NCI-H510A (cell line): ENCODE measurements at regions not wholly inside any gene's neighbourhood (a gene's known extent, or its start where the extent isn't known, plus 50 kb on each side); places are given as distances from the start of the nearest gene placed in this dataset.

Experiments used
- DNase-seq: peaks from one replicate; lab custom pipeline; 2025; lab: John Stamatoyannopoulos, UW

DNA sequence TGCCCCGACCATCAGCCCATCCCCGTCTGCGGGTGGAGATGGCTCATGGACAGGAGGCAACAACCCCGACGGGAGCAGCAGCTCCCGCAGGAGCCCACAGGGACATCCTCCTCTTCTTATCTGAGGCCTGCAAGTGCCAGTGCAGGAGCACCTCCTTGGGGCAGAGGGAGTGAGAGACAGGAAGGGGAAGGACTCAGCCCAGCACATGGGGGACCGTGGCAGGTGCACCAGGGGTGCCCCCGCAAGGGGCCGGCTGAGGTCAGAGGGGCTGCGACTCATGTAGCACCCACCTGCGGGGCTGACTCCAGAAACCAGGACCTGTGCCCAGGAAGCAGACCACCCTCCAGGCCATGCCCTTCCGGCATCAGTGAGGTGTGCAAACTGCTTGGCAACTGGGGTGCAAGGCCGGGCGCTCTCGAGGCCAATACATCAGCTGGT, 259.8 kb upstream of the ADAMTS16 start:
- no peak for DNase-seq

DNA sequence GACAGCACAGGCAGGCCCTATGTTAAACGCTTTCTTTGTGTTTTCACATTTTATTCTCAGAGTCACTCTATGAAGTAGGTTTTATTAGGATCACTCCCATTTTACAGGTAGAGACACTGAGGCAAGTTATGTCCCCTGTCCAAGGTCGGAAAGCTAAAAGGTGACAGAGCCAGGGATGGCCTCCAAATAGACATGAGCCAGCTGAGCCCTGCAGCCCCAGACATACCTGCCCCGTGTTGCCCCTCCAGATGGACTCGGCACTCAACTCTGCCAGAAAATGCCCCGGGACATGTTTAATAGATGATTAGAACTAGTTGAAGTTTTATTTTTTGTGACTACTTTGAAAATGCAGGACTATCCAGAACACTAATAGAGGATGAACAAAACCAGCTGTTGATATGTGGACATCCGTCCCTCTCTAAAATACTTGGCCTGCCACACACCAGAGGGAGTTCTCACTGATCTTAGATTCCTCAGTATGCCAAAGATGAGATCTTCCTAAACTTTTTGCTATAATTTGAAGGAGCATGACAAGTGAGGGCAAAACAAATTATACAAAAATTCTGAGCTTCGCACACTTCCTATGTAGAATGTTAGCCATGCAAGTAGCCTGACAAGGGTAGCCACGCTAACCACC, 258.6 kb upstream of the ADAMTS16 start:
- DNase-seq = no peak

DNA sequence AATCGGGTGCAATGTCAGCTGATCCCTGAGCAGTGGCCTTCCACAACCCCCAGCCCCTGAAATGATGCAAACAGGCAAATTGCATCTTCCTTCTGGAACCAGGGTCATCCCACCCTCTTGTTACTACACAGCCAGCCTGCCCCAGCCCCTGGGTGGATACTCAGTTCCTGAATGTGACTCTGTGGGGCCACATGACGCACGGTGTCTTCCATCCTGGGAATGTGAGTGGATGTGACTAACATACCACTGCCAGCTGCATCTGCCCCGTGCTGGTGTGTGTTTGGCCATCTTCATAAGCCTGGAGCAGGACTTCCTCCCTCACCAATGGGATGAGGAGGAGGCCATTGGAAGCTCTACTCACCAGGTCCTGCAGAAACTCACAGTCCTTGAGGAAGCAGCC, 257.9 kb upstream of the ADAMTS16 start:
- no peak for DNase-seq

DNA sequence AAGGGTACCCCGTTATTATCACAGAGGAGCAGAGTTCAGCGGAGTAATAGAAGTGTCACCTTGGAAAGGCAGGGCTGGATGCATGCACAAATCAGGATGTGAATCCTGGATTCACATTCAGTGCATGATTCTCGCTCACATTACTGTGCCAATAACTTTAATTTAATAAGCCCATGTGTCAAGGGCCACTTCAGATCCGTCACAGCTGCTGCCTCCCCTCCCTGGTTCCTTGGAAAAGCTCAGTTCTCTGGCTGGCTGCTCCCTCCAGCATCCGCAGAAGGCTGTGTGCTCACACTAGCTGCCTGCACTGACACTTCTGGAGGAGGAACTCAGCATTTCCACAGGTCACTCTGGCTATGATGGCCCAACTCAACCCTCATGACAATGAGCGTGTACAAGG, 256.8 kb upstream of the ADAMTS16 start:
- no peak for DNase-seq

DNA sequence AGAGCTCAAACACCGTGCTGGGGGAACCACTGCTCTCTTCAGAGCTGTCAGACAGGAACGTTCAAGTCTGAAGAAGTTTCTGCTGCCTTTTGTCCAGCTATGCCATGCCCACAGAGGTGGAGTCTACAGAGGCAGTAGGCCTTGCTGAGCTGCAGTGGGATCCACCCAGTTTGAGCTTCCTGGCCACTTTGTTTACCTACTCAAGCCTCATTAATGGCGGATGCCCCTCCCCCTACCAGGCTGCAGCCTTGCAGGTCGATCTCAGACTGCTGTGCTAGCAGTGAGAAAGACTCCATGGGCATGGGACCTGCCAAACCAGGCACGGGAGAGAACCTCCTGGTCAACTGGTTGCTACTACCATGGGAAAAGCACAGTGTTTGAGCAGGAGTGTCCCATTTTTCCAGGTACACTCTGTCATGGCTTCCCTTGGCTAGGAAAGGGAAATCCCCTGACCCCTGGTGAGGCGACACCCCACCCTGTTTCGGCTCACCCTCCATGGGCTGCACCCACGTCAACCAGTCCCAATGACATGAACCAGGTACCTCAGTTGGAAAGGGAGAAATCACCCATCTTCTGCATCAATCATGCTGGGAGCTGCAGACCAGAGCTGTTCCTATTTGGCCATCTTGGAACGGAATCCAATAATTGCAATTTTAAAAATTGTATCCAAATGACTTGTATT, 246.9 kb upstream of the ADAMTS16 start:
- DNase-seq = no peak

DNA sequence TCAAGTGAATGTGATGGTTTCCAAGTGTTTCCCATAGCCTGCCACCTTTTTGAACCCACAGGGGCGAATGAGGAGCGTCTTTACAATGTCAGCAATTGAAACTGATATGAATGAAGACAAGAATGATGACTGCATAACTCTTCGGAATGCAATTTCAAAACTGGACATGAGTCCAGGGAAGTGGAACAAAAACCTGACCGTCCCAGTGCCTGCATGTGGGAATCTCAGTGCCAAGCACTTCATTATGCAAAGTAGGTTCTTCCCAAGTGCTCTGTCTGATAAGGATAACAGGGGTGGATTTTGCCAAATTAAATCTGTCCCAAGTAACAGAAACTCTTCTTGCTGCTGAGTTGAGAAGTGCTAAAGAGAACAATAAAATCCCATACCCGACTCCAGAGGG, 243.8 kb upstream of the ADAMTS16 start:
- DNase-seq = no peak

DNA sequence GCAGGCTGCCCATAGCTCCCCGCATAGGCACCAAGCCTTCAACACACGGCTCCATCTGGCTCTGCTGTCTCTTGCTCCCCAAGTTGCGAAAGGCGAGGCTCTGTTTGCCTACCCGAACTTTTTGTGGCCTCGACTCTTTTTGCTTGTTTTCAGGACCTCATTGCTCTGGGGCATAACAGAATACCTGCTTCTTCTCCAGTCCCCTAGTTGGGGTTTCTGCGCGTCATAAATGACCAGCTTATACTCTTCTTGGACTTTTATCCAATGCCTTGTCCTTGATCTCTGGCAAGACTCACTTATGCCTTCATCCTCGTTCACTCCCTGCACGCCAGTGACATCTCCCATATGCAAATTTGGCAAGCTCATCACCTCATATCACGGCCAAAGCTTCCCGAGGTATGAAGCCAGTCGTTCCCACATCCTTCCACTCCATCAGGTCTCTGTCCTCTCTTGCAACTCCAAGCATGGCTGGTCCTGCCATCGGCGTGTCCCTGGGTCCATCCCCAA, 238.8 kb upstream of the ADAMTS16 start:
- DNase-seq = no peak

DNA sequence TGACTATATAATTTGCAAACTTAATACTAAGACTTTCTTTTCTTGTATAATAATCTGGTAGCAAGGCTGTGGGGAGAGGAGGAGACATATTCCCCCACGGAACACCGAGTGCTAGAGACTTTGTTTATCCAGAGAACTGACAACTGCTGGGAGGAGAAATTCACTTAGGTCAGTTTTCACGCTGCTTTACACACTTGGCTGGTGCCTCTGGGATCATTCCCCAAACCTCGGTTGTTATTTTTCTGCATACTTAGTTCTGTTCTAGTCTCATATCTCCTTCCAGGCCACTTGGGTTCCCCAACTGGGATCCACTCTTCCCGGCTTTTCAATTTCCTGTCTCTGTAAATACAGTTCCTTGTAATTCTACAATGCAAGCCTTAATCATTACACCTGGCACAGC, 238.2 kb upstream of the ADAMTS16 start:
- no peak for DNase-seq

DNA sequence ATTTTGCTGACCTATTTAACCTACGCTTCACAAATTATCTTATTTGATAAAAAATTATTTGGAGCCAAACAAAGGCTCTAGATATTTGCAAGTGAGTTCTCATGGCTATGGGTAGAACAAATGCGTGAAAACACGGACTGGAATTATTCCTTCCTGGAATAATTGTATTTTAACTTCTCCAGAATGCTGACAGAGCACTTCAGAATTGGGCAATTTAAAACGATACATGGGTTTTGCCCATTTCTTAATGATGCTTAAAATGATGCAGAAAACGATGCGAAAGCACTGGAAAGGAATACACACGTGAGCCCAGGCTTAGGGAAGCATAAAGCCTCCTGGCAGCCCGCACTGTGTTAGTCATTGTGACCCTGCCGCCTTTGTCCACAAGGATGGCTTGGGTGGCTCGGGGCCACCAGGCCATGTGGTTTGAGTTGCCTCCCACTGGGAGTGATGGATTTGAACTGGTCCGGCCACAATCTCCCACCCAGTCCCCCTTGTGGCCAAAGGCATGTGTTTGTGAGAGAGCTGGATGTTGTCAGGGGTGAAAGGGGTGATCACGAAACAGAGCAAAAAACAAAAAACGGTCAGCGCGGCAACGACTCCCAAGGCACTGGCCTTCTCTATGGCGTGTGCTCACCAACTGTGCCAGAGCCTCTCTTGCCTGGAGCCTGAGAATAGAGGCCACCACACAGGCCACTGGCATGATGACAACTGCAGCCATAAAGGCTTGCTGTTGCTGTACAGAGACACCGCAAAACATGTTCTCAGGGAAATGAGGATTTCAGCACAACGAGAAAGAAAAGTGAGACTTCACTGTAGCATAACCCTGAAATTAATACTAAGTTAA, 234.2 kb upstream of the ADAMTS16 start:
- DNase-seq = no peak

DNA sequence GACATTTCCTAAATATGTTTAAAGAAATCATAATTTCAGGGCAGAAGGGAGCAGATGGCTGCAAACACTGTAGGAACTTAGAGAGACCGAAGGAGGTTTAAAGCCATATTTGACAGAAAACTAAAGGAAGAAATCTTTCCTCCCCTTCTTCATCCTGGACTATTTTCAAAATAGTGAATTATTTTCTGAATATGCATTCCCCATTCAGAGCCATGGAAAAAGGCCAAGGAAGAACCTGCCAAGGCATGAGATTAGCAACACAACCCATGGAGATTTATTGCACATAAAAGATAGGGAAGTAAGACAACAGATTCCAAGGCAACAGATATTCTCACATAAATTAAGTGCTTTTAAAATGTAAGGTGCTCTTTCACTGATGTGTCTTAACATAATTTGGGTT, 233.3 kb upstream of the ADAMTS16 start:
- no peak for DNase-seq

DNA sequence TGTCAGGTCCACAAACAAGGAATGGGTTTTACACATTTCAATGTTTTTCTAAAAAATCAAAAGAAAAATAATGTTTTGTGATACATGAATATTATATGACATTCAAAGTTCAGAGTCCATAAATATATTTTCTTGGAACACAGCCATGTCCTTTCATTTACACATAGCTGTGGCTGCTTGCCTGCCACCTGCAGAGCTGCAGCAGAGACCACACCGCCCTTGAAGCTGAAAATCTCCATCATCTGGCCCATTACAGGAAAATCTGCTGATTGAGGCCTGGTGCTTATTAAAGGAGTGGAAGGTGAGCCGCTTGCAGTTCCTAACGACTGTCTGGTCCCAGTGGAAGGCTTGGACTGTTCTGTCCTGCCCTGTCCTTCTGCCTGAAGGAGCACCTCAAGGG, 232.6 kb upstream of the ADAMTS16 start:
- no peak for DNase-seq

DNA sequence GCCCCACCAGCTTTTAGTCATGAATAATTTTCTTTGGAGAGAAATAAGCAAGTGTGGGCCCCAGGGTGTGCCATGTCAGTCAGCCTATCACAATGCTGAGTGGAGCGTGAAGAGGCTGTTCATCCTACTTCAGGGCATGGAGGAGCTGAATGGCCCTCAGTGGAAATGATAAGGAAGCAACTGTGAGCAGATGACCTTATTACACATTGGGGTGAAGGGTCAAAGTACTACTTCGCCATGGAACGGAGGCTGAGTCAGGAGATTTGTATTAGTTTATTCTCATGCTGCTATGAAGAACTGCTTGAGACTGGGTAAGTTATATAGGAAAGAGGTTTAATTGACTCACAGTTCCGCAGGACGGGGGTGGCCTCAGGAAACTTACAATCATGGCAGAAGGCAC, 231.0 kb upstream of the ADAMTS16 start:
- DNase-seq = no peak

DNA sequence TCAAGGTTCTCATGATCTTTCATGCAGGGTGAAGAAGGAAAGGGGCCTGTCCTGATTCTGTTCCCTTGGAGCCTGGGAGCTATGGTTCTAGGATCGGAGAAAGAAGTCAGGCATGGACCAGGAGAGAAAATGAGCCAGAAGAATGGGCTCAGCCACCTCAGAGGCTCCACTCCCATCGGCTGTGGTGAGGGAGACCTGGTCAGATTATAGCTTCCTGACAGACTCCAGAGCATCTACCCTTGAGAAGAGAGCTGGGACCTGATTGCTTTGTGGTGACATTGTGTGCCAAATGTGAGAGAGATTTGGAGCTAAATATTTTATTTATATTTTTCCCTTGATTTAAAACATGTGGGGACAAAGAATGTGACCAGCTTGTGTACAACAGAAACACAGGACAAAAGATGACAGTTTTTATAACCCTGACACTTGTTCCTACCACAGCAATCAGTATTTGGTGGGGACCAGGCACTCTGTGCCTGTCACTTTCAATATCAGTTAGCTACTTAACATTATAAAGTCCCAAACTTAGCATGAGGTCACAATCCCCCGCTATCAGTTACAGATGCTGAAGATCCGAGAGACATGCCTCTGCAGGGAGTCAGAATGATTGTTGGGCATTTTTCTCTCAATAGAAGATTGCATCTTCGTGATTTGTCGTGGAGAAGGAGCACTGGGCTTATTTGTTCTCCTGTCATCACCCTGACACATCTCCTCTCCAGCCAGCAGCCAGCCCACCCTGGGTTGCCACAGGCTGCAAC, 228.3 kb upstream of the ADAMTS16 start:
- DNase-seq = no peak

DNA sequence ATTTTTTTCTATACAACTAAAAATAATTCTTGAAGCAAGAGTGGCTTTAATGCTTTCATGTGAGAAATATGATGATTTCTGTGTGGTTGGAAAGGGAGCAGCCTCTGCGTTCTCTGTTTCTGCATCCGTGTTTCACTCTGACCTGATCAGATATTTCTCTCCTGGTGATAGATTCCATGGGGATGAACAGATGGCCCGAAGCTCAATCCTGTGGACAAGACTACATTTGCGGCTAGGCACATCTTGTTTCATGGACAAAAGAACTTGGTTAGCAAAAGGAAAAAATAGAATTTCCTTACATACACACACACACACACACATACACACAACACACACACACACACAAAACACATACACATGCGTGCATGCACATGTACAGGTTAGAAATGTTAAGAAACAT, 218.2 kb upstream of the ADAMTS16 start:
- no peak for DNase-seq

DNA sequence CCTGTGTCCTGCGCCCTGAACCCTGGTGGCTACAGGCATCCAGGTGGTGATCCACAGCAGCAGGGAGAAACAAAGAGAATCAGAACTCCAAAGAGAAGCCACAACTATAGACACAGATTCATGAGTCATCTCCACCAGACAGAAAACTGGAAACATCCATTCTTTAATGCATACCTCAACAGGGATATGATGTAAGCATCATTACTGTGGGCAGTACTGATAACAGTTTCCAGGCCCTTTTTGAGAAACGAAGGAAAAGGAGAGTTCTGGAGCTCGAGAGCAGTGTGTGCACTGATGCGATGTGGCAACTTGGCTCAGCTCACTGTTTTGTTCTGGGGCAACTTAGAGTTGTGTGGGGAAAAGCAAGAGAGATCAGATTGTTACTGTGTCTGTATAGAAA, 215.6 kb upstream of the ADAMTS16 start:
- DNase-seq = no peak

DNA sequence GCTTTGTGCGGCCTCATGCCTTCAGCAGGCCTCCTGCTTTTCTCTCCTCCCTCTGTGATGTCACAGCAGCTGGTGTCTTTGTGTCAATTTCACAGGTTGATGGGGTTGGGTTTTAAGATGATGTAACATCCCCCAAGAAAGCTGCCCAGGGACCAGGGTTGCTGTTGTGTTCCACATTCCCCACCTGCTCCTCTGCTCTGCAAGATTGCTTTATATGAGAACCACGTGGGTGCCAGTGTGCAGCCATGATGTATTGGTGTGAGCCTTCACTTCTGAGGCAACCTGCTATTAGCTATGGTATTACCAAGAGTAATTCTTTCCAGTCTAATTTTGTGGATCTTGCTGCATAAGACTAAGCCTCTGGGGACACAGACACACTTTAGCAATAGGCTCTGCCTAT, 213.0 kb upstream of the ADAMTS16 start:
- DNase-seq = no peak

DNA sequence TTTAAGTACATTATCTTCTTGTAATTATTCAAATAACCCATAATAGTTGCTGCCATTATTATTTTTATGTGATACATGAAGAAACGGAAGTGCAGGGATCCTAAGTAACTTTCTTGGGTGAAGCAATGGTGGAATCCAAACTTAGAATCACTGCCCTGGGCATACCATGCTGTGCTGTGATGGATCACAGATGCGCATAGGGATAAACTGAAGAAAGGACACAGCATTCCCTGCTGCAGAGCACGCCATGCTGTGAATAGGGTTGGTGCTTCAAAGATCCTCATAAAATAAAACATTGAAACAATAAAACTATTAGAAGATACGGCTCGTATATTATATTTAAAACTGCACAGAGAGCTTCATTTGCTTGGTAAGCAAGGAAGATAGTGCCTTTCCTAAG, 211.7 kb upstream of the ADAMTS16 start:
- DNase-seq = no peak

DNA sequence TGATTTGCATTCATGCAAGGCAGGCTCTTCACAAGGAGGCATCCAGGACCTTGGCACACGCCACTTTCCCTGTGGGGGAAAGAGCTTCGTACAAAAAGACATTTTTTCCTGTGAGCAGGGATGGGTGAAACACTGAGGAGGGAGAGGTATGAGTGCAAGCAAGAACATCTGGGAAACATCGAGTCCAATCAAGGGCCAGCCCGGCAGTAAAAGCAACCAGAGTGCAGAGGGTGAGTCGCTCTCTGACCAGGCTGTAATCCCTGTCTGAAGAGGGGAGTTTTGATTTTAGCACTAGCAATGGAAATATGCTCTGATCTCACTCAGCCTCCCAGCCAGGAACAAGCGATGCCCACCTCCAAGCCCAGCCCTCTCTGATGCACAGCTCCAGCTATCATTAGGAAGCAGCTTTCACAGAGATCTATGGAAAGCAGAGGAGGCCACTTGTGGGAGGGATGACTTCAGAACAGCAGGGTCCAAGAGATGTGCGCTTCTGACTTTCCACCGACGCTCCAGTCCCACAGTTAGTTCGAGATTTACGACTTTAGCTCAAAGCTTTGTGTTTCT, 211.0 kb upstream of the ADAMTS16 start:
- DNase-seq = no peak

DNA sequence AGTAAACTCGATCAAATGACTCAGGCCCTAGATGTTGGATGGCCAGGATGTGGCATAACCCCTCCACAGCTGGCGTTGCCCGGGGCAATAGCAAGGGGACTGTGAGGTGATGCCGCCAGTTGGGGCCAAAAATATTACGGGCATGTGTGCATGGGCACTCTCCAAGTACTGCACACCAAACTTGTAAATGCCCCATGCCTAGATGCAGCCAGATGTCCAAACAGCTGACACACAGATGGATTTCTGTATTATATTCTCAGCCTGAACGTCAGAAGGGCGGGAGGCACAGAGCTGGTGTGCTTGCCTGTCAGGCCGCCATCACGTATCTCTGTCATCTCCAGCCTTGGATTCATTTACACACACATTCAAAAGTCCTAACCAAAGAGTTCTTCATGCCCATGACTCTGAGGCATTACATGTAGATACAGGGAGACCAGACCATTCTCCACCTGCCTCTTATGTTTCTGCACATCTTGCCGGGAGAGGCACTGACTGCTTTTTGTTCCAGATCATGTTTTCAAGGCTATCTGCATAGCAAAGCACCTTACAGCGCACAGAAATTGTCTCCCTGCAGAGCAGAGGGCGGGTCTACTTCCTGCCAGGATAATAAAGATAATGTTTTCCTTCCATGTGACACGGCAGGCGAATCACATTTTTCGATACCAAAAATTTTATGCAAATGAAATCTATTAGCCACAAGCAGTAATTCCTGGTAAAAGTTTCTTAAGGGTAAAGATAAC, 200.9 kb upstream of the ADAMTS16 start:
- DNase-seq = no peak

DNA sequence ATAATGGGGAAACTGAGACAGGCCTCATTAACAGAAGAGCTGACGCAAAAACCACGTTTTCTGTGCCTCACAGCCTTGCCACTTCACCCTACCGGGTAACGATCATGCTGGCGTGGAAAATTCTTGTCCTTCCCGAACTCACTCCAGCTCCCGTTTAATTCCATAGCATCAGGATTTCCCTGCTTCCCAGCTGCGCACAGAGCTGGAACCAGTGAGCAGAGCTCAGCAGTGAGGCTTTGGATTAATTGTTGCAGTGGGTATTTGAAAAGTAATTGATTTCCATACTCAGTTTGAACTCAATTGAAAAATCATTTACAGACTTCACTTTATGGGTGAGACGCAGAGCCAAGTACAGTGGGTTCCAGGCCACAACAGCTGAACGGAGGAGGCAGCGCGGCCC, 199.0 kb upstream of the ADAMTS16 start:
- DNase-seq = no peak
